H1 (cell line): ENCODE measurements at regions not wholly inside any gene's neighbourhood (a gene's known extent, or its start where the extent isn't known, plus 50 kb on each side); places are given as distances from the start of the nearest gene placed in this dataset.

Source experiments
- ATF3 ChIP-seq: IDR thresholded peaks from 2 replicates; pipeline ENCODE4 v1.6.1; 2011; ENCODE audit warnings: low read depth, mild to moderate bottlenecking, low read length; ENCODE audit not compliant: insufficient read depth
- BRCA1 ChIP-seq: IDR thresholded peaks from 2 replicates; pipeline ENCODE4 v1.6.1; 2012; ENCODE audit warnings: low read depth, low read length, improper control_type of control experiment
- EGR1 ChIP-seq: IDR thresholded peaks from 2 replicates; pipeline ENCODE4 v1.6.1; 2011; ENCODE audit warnings: low read depth, low read length, borderline replicate concordance

GRCh38 chr4:66000510-66001117 lies 330.3 kb upstream of the EPHA5 start (continued):
- TF ChIP-seq EGR1 (no peak), BRCA1 (no peak), ATF3 (no peak)
